GM19351 (cell line): ENCODE measurements at regions not wholly inside any gene's neighbourhood (a gene's known extent, or its start where the extent isn't known, plus 50 kb on each side); places are given as distances from the start of the nearest gene placed in this dataset.

Experiments used
- ATAC-seq: cut with Tn5 transposase; IDR thresholded peaks from one replicate; pipeline ENCODE4 v1.9.1; 2021; ENCODE audit warnings: mild to moderate bottlenecking, moderate library complexity; ENCODE audit not compliant: unreplicated experiment

GRCh38 chr12:90899456-90900182 lies 55.4 kb downstream of the CCER1 start:
- ATAC-seq = no peak

- no peak for ATAC-seq
These were observed 57.0 kb downstream of the CCER1 start for GRCh38 chr12:90897986-90898385.

GRCh38 chr12:90897316-90897715 lies 57.7 kb downstream of the CCER1 start:
- no peak for ATAC-seq

GRCh38 chr12:90896821-90897220 lies 58.2 kb downstream of the CCER1 start:
- no peak for ATAC-seq

GRCh38 chr12:90896164-90896563 lies 58.8 kb downstream of the CCER1 start:
- no peak for ATAC-seq

- ATAC-seq = no peak
These were observed 66.7 kb downstream of the CCER1 start for GRCh38 chr12:90888316-90888715.

GRCh38 chr12:90883456-90883855 lies 71.5 kb downstream of the CCER1 start:
- ATAC-seq = no peak

- ATAC-seq = no peak
These were observed 83.3 kb downstream of the CCER1 start for GRCh38 chr12:90871726-90872096.

GRCh38 chr12:90870971-90871725 lies 83.8 kb downstream of the CCER1 start:
- ATAC-seq = no peak

- no peak for ATAC-seq
These were observed 86.3 kb downstream of the CCER1 start for GRCh38 chr12:90868626-90869025.

- ATAC-seq = no peak
These were observed 95.4 kb downstream of the CCER1 start for GRCh38 chr12:90859591-90859990.

- no peak for ATAC-seq
These were observed 96.7 kb downstream of the CCER1 start for GRCh38 chr12:90858252-90858651.

- no peak for ATAC-seq
These were observed 99.4 kb downstream of the CCER1 start for GRCh38 chr12:90855534-90855933.

- peak; percentile 87 for ATAC-seq
These were observed 100.8 kb downstream of the CCER1 start for GRCh38 chr12:90854136-90854689.

- ATAC-seq = no peak
These were observed 102.9 kb downstream of the CCER1 start for GRCh38 chr12:90851800-90852718.

GRCh38 chr12:90842477-90842876 lies 112.5 kb downstream of the CCER1 start:
- no peak for ATAC-seq

GRCh38 chr12:90841336-90841735 lies 113.6 kb downstream of the CCER1 start:
- ATAC-seq = no peak

- ATAC-seq = no peak
These were observed 115.6 kb downstream of the CCER1 start for GRCh38 chr12:90839346-90839745.

- ATAC-seq = no peak
These were observed 118.3 kb downstream of the CCER1 start for GRCh38 chr12:90836689-90837088.

GRCh38 chr12:90833228-90833627 lies 121.7 kb downstream of the CCER1 start:
- no peak for ATAC-seq

- ATAC-seq = no peak
These were observed 122.5 kb downstream of the CCER1 start for GRCh38 chr12:90832427-90832826.
